GM23338 (cell line): ENCODE measurements at regions not wholly inside any gene's neighbourhood (a gene's known extent, or its start where the extent isn't known, plus 50 kb on each side); places are given as distances from the start of the nearest gene placed in this dataset.

Source experiments
- ATAC-seq: fragments of 200-7000 bp; cut with Tn5 transposase; 3 replicates; pipeline ENCODE4 v1.9.1; 2020
- DNase-seq: peaks from one replicate; pipeline ENCODE4 v3.0.0-alpha.2; 2015; ENCODE audit warnings: low spot score
- H2AFZ ChIP-seq: fragments of 200-600 bp; sonication (generic); 2 replicates; pipeline ENCODE4 v1.8.0; 2016; ENCODE audit warnings: antibody characterized with exemption, mild to moderate bottlenecking, moderate library complexity
- H3F3A ChIP-seq: fragments of 200-600 bp; sonication (generic); replicated peaks from 2 replicates; pipeline ENCODE4 v1.8.0; 2017; ENCODE audit warnings: antibody characterized with exemption, mixed run types, low read depth
- H3K27ac ChIP-seq: fragments of 200-600 bp; sonication (generic); 2 replicates; pipeline ENCODE4 v1.6.1; 2016; ENCODE audit warnings: low read depth
- H3K27me3 ChIP-seq: fragments of 200-600 bp; sonication (generic); 2 replicates; pipeline ENCODE4 v1.8.0; 2016; ENCODE audit warnings: mild to moderate bottlenecking, mixed run types, moderate library complexity; ENCODE audit not compliant: insufficient read depth
- H3K36me3 ChIP-seq: fragments of 200-600 bp; sonication (generic); 2 replicates; pipeline ENCODE4 v1.8.0; 2016; ENCODE audit warnings: mild to moderate bottlenecking; ENCODE audit not compliant: insufficient read depth
- H3K4me1 ChIP-seq: fragments of 200-600 bp; sonication (generic); 2 replicates; pipeline ENCODE4 v1.8.0; 2016; ENCODE audit warnings: mild to moderate bottlenecking, moderate library complexity; ENCODE audit not compliant: insufficient read depth
- H3K4me2 ChIP-seq: fragments of 200-600 bp; sonication (generic); 2 replicates; pipeline ENCODE4 v1.7.1; 2017; ENCODE audit warnings: mixed run types
- H3K4me3 ChIP-seq: fragments of 200-600 bp; sonication (generic); 2 replicates; pipeline ENCODE4 v1.6.1; 2016; ENCODE audit warnings: mixed run types
- H3K79me2 ChIP-seq: fragments of 200-600 bp; sonication (generic); replicated peaks from 2 replicates; pipeline ENCODE4 v1.8.0; 2017; ENCODE audit warnings: mild to moderate bottlenecking; ENCODE audit not compliant: insufficient read depth
- H3K9me2 ChIP-seq: fragments of 200-600 bp; sonication (generic); 2 replicates; pipeline ENCODE4 v1.8.0; 2017; ENCODE audit not compliant: insufficient read depth
- H4K20me1 ChIP-seq: fragments of 200-600 bp; sonication (generic); replicated peaks from 2 replicates; pipeline ENCODE4 v1.8.0; 2017; ENCODE audit warnings: mild to moderate bottlenecking; ENCODE audit not compliant: insufficient read depth
- H3K27ac Mint-ChIP-seq: 2 replicates; pipeline ENCODE4 v1.8.0; 2020; ENCODE audit warnings: inconsistent platforms, mild to moderate bottlenecking, moderate library complexity, mixed read lengths
- H3K27me3 Mint-ChIP-seq: 3 replicates; pipeline ENCODE4 v1.8.0; 2022; ENCODE audit warnings: low read depth, mild to moderate bottlenecking, moderate library complexity, mixed read lengths, inconsistent platforms; ENCODE audit not compliant: insufficient read depth, poor library complexity
- H3K36me3 Mint-ChIP-seq: 3 replicates; pipeline ENCODE4 v1.8.0; 2021; ENCODE audit warnings: low read depth, mild to moderate bottlenecking, inconsistent platforms, moderate library complexity, mixed read lengths
- H3K4me1 Mint-ChIP-seq: 3 replicates; pipeline ENCODE4 v1.8.0; 2020; ENCODE audit warnings: mild to moderate bottlenecking, inconsistent platforms, mixed read lengths
- H3K4me3 Mint-ChIP-seq: 3 replicates; pipeline ENCODE4 v1.8.0; 2021; ENCODE audit warnings: moderate library complexity, mild to moderate bottlenecking, inconsistent platforms, mixed read lengths
- H3K9me3 Mint-ChIP-seq: 3 replicates; pipeline ENCODE4 v1.8.0; 2020; ENCODE audit warnings: moderate library complexity, mild to moderate bottlenecking, inconsistent platforms, mixed read lengths
- JUNB ChIP-seq: IDR thresholded peaks from one replicate; pipeline ENCODE4 v1.6.1; 2016; ENCODE audit warnings: antibody characterized with exemption; ENCODE audit not compliant: unreplicated experiment
- POLR2AphosphoS5 ChIP-seq: IDR thresholded peaks from 2 replicates; pipeline ENCODE4 v1.6.1; 2016; ENCODE audit warnings: antibody characterized with exemption, low read depth
- REST ChIP-seq: IDR thresholded peaks from one replicate; pipeline ENCODE4 v1.6.1; 2018; ENCODE audit warnings: antibody characterized with exemption; ENCODE audit not compliant: unreplicated experiment
- STAT1 ChIP-seq: IDR thresholded peaks from one replicate; pipeline ENCODE4 v1.6.1; 2016; ENCODE audit warnings: antibody characterized with exemption; ENCODE audit not compliant: unreplicated experiment
- ZNF331 ChIP-seq: fragments of 250-450 bp; sonication (Bioruptor Pico); IDR thresholded peaks from 2 replicates; pipeline ENCODE4 v1.5.0; 2020; ENCODE audit warnings: low read depth, mild to moderate bottlenecking, moderate library complexity
- ZNF462 ChIP-seq: fragments of 250-450 bp; sonication (Bioruptor Pico); IDR thresholded peaks from 2 replicates; pipeline ENCODE4 v1.5.0; 2020; ENCODE audit warnings: mild to moderate bottlenecking, moderate library complexity

GRCh38 chr7:85931919-85932318 is 711.8 kb upstream of the GRM3 start (continued):
- TF ChIP-seq REST, result no peak

GRCh38 chr7:85928500-85928899 is 715.2 kb upstream of the GRM3 start:
- H3K9me3 Mint-ChIP-seq, result peaks cover 25% of the 10 kb centered on the region

More at GRCh38 chr7:85928500-85928899, 715.2 kb upstream of the GRM3 start:
- H3K27ac Mint-ChIP-seq, result peak overlapping the region; percentile 80
- Histone ChIP-seq H3K9me2 (no peaks in the 10 kb centered on the region), H3F3A (no peaks in the 10 kb centered on the region), H3K4me3 (peak overlapping the region; percentile 19), H4K20me1 (no peaks in the 10 kb centered on the region), H3K4me2 (peak overlapping the region; percentile 39), H3K27me3 (no peaks in the 10 kb centered on the region), H2AFZ (no peak overlapping the region), H3K4me1 (peaks cover 14% of the 10 kb centered on the region), H3K27ac (peak overlapping the region; percentile 16; the same call in 1 of the 2 replicates), H3K79me2 (no peaks in the 10 kb centered on the region), H3K36me3 (peaks cover 5% of the 10 kb centered on the region; the same call in 1 of the 2 replicates)
- TF ChIP-seq JUNB, result no peak
- no peak for TF ChIP-seq STAT1
- TF ChIP-seq ZNF462 (CRISPR knock-in tag), result 0 out of 2 replicates have a peak, but pooled peaks have one; percentile 55
- no peak for TF ChIP-seq ZNF331 (CRISPR knock-in tag)
- no peak for TF ChIP-seq POLR2AphosphoS5
- peak overlapping the region; percentile 40 for H3K4me3 Mint-ChIP-seq
- H3K27me3 Mint-ChIP-seq, result peaks cover 2% of the 10 kb centered on the region
- peaks cover 41% of the 10 kb centered on the region for H3K4me1 Mint-ChIP-seq
- H3K36me3 Mint-ChIP-seq, result peaks cover 30% of the 10 kb centered on the region
- ATAC-seq (peak; percentile 85), DNase-seq (peak; percentile 66)
